ENCODE measurements at regions not wholly inside any gene's neighbourhood (a gene's known extent, or its start where the extent isn't known, plus 50 kb on each side); places are given as distances from the start of the nearest gene placed in this dataset.

- TF ChIP-seq POLR2A (IDR thresholded peaks at IDR 0.05) (no peak), CTCF (IDR thresholded peaks at IDR 0.05 in 4 of 5, conservative IDR thresholded peaks at IDR 0.05 in 1 of 5) (no peak)
These were observed 1541.0 kb downstream of the PCDH7 start for GRCh38 chr4:32261196-32261595.
